GM06990 (cell line): ENCODE measurements at regions not wholly inside any gene's neighbourhood (a gene's known extent, or its start where the extent isn't known, plus 50 kb on each side); places are given as distances from the start of the nearest gene placed in this dataset.

ENCODE experiments used
- DNase-seq: peaks from one replicate; pipeline ENCODE4 v3.0.0-alpha.2; 2011; ENCODE audit not compliant: insufficient read length; ENCODE audit errors: extremely low read depth
- H3K27me3 ChIP-seq: replicated peaks from 2 replicates; pipeline ENCODE4 v1.6.0; 2011; ENCODE audit warnings: low read length; ENCODE audit not compliant: control insufficient read depth, insufficient read depth
- H3K36me3 ChIP-seq: 2 replicates; pipeline ENCODE4 v1.5.1; 2011; ENCODE audit warnings: low read length; ENCODE audit not compliant: control insufficient read depth, insufficient read depth
- H3K4me3 ChIP-seq: replicated peaks from 2 replicates; pipeline ENCODE4 v1.5.1; 2011; ENCODE audit warnings: low read depth, mild to moderate bottlenecking, control low read depth, low read length
- TF ChIP-seq, protein P1 (sequence below): IDR thresholded peaks from 2 replicates; pipeline ENCODE4 v1.5.1; 2011; ENCODE audit warnings: low read length, control low read depth, mild to moderate bottlenecking, inconsistent platforms; ENCODE audit not compliant: insufficient read depth, poor library complexity, severe bottlenecking

GRCh38 chr13:89497658-89498057, 1826.5 kb downstream of the SLITRK5 start:
- no peak for DNase-seq
- H3K27me3 ChIP-seq, result no peaks in the 10 kb centered on the region
- TF ChIP-seq, protein P1, sequence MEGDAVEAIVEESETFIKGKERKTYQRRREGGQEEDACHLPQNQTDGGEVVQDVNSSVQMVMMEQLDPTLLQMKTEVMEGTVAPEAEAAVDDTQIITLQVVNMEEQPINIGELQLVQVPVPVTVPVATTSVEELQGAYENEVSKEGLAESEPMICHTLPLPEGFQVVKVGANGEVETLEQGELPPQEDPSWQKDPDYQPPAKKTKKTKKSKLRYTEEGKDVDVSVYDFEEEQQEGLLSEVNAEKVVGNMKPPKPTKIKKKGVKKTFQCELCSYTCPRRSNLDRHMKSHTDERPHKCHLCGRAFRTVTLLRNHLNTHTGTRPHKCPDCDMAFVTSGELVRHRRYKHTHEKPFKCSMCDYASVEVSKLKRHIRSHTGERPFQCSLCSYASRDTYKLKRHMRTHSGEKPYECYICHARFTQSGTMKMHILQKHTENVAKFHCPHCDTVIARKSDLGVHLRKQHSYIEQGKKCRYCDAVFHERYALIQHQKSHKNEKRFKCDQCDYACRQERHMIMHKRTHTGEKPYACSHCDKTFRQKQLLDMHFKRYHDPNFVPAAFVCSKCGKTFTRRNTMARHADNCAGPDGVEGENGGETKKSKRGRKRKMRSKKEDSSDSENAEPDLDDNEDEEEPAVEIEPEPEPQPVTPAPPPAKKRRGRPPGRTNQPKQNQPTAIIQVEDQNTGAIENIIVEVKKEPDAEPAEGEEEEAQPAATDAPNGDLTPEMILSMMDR, result no peak
- H3K36me3 ChIP-seq, result no peaks in the 10 kb centered on the region
- no peak overlapping the region for H3K4me3 ChIP-seq

DNA sequence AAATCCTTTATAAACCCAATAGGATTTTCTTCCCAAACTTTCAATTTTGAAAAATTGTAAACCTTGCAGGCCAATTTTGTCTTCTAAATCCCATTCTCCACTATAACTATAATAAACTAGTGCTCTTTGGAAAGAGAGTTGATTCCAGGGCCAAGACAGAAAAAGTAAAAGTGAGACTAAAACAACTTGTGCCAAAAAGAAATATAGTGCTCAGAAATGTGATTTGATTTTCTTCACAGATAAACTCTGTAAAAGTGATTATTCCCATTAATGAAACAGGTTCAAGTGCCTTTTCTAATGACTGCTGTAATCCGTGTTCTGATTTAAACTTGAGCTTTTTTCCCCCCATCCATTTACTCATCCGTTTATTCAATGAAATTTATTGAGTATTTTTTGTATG, 1831.1 kb downstream of the SLITRK5 start:
- no peak overlapping the region for H3K4me3 ChIP-seq
- no peaks in the 10 kb centered on the region for H3K27me3 ChIP-seq
- TF ChIP-seq, protein P1, result no peak
- H3K36me3 ChIP-seq, result no peaks in the 10 kb centered on the region
- no peak for DNase-seq

DNA sequence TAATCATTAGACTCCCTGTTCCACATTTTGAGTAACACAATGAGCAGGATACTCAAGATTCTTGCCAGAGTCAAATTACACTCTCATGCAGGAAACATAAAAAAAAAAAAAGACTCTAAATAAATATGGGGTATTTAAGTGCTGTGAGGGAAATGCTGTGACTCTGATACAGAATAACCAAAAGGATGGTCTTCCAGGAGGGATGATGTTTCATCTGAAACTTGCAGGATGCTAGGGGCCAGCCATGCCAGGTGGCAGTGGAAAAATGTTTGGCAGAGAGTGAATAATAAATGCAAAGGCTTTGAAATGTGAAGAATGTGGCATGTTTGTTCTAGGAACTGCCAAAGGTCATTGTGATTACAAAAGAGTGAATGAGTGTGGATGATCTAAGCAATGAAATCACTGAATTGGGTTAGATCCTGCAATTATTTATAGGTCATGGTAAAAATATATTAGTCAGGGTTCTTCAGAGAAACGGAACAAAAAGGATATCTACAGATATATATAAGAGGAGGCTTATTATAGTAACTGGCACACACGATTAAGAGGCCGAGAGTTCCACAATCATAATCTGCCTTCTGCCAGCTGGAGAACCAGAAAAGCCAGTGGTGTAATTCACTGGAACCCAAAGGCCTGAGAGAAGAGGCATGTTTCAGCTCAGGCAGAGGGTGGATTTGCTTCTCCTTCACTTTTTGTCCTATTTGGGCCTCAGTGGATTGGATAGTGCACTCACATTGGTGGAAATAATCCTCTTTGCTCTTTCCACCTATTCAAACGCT, 1832.8 kb upstream of the MIR17HG start:
- Histone ChIP-seq H3K4me3 (no peak overlapping the region), H3K27me3 (no peaks in the 10 kb centered on the region), H3K36me3 (no peaks in the 10 kb centered on the region)
- no peak for DNase-seq
- TF ChIP-seq, protein P1, result no peak

- no peaks in the 10 kb centered on the region for H3K27me3 ChIP-seq
- TF ChIP-seq, protein P1, result no peak
- no peak for DNase-seq
- no peaks in the 10 kb centered on the region for H3K36me3 ChIP-seq
- H3K4me3 ChIP-seq, result no peak overlapping the region
Measured at GRCh38 chr13:89515948-89516347, 1831.5 kb upstream of the MIR17HG start.

DNA sequence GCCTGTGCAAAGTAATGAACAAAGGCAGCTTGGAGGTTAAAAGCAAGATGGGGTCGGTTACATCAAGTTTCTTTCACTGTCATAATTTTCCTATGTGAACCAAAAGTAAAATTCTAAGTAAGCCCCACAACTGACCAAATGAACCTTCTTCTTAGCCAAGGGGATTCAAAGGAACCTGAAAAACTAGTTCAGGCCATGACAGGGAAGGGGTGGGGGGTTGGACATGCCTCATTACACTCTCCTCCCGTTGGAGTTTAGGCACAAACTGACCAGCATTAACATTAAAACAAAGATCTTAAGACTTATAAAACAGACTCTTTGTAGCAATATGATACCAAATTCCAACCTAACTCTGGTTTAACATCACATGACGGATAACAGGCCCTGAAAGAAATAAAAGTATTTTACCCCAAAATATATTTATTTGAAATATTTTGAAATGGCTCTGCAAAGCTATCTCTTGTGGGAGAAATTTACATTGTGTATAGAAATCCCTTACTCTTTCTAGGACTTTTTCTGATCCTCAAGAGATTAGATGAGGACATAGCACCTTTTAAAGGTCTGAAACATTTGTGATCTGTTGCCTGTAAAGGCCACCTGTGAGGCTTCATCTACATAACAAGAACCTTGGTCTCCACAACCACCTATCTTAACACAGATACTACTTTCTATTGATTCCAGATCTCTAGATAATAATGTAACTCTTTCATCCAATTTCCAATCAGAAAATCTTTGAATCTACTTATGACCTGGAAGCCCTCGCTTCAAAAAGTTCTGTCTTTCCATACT, 1829.0 kb upstream of the MIR17HG start:
- Histone ChIP-seq H3K27me3 (no peaks in the 10 kb centered on the region), H3K36me3 (no peaks in the 10 kb centered on the region), H3K4me3 (no peak overlapping the region)
- DNase-seq, result no peak
- TF ChIP-seq, protein P1, result no peak
